HFF-Myc (cell line): ENCODE measurements at regions not wholly inside any gene's neighbourhood (a gene's known extent, or its start where the extent isn't known, plus 50 kb on each side); places are given as distances from the start of the nearest gene placed in this dataset.

ENCODE experiments used
- DNase-seq: peaks from one replicate; pipeline ENCODE4 v3.0.0-alpha.2; 2011; ENCODE audit warnings: low read depth; ENCODE audit errors: extremely low read depth
- H3K4me3 ChIP-seq: replicated peaks from 2 replicates; pipeline ENCODE4 v1.5.1; 2011; ENCODE audit warnings: low read depth, mild to moderate bottlenecking, control low read depth, low read length
- CTCF ChIP-seq: IDR thresholded peaks from 2 replicates; pipeline ENCODE4 v1.5.1; 2012; ENCODE audit warnings: mild to moderate bottlenecking, low read depth, low read length, control low read depth; ENCODE audit errors: missing control alignments

- H3K4me3 ChIP-seq, result no peak overlapping the region
- TF ChIP-seq CTCF, result no peak
- no peak for DNase-seq
Measured at GRCh38 chr9:4921449-4921848, 63.6 kb upstream of the JAK2 start.

GRCh38 chr9:4922101-4922500 is 63.0 kb upstream of the JAK2 start:
- TF ChIP-seq CTCF, result no peak
- DNase-seq, result no peak
- H3K4me3 ChIP-seq, result no peak overlapping the region

- no peak overlapping the region for H3K4me3 ChIP-seq
- TF ChIP-seq CTCF, result no peak
- no peak for DNase-seq
Measured at GRCh38 chr9:4922730-4923129, 62.3 kb upstream of the JAK2 start.

GRCh38 chr9:4923141-4923540 is 61.9 kb upstream of the JAK2 start:
- no peak for DNase-seq
- H3K4me3 ChIP-seq, result no peak overlapping the region
- TF ChIP-seq CTCF, result no peak

GRCh38 chr9:4923580-4924544 is 61.2 kb upstream of the JAK2 start:
- peak; percentile 37 for TF ChIP-seq CTCF
- no peak overlapping the region for H3K4me3 ChIP-seq
- DNase-seq, result no peak

- DNase-seq, result no peak
- TF ChIP-seq CTCF, result no peak
- no peak overlapping the region for H3K4me3 ChIP-seq
Measured at GRCh38 chr9:4926239-4926638, 58.8 kb upstream of the JAK2 start.

- TF ChIP-seq CTCF, result no peak
- no peak overlapping the region for H3K4me3 ChIP-seq
- no peak for DNase-seq
Measured at GRCh38 chr9:4927043-4927471, 58.0 kb upstream of the JAK2 start.
